ENCODE measurements at regions not wholly inside any gene's neighbourhood (a gene's known extent, or its start where the extent isn't known, plus 50 kb on each side); places are given as distances from the start of the nearest gene placed in this dataset.

DNA sequence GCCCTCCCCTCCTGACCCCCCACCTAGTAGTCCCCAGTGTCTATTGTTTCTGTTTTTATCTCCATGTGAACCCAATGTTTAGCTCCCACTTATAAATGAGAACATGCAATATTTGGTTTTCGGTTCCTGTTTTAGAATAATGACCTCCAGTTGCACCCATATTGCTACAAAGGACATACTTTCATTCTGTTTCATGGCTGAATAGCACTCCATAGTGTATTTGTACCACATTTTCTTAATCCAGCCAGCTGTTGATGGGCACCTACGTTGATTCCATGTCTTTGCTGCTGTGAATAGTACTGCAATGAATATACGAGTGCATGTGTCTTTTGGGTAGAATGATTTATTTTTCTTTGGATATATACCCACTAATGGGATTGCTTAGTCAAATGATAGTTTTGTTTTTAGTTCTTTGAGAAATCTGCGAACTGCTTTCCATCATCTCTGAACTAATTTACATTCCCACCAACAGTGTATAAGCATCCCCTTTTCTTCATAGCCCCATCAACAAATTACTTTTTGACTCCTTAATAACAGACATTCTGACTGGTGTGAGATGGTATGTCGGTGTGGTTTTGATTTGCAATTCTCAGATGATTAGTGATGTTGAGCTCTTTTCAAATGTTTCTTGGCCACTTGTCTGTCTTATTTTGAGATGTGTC is 128.4 kb upstream of the PHYHIPL start (continued):
- peak; percentile 98 to 99 for TF ChIP-seq IKZF2 (IDR thresholded peaks at IDR 0.05)
- TF ChIP-seq MYC (IDR thresholded peaks at IDR 0.05; ENCODE audit: insufficient read depth, insufficient read length, insufficient replicate concordance, low read length, severe bottlenecking), result no peak
- TF ChIP-seq, protein P1, sequence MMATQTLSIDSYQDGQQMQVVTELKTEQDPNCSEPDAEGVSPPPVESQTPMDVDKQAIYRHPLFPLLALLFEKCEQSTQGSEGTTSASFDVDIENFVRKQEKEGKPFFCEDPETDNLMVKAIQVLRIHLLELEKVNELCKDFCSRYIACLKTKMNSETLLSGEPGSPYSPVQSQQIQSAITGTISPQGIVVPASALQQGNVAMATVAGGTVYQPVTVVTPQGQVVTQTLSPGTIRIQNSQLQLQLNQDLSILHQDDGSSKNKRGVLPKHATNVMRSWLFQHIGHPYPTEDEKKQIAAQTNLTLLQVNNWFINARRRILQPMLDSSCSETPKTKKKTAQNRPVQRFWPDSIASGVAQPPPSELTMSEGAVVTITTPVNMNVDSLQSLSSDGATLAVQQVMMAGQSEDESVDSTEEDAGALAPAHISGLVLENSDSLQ (IDR thresholded peaks at IDR 0.05), result peak; percentile 86
- TF ChIP-seq, protein P2, sequence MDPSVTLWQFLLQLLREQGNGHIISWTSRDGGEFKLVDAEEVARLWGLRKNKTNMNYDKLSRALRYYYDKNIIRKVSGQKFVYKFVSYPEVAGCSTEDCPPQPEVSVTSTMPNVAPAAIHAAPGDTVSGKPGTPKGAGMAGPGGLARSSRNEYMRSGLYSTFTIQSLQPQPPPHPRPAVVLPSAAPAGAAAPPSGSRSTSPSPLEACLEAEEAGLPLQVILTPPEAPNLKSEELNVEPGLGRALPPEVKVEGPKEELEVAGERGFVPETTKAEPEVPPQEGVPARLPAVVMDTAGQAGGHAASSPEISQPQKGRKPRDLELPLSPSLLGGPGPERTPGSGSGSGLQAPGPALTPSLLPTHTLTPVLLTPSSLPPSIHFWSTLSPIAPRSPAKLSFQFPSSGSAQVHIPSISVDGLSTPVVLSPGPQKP (IDR thresholded peaks at IDR 0.05; ENCODE audit: low read depth, low read length), result no peak
- peak; percentile 95 for TF ChIP-seq SPI1 (IDR thresholded peaks at IDR 0.05; ENCODE audit: borderline replicate concordance, insufficient read depth, low read depth, low read length)
- peak; percentile 99 for TF ChIP-seq NFIC (IDR thresholded peaks at IDR 0.05; ENCODE audit: low read depth, low read length)
- no peak for TF ChIP-seq KAT2A (conservative IDR thresholded peaks at IDR 0.05; ENCODE audit: control insufficient read depth, low read depth, low read length)
- TF ChIP-seq YY1 (IDR thresholded peaks at IDR 0.05; ENCODE audit: low read depth, low read length), result peak; percentile 66; the same call in 1 of the 2 replicates
- peak; percentile 41; the same call in 1 of the 2 replicates for TF ChIP-seq ASH2L (IDR thresholded peaks at IDR 0.05; ENCODE audit: borderline replicate concordance, low read depth)
- TF ChIP-seq CREM (IDR thresholded peaks at IDR 0.05; ENCODE audit: low read depth), result peak; percentile 77
- TF ChIP-seq CHD2 (IDR thresholded peaks at IDR 0.05; ENCODE audit: borderline replicate concordance, low read depth, low read length), result peak; percentile 52; the same call in 1 of the 2 replicates
- TF ChIP-seq BRCA1 (IDR thresholded peaks at IDR 0.05; ENCODE audit: low read depth, low read length), result no peak
- TF ChIP-seq CREB1 (IDR thresholded peaks at IDR 0.05; ENCODE audit: low read depth), result 0 out of 2 replicates have a peak, but pooled peaks have one; percentile 14
- no peak for TF ChIP-seq EGR1 (IDR thresholded peaks at IDR 0.05; ENCODE audit: borderline replicate concordance in 1 of 2, low read depth in 2 of 2, low read length in 2 of 2)
- TF ChIP-seq, protein P3, sequence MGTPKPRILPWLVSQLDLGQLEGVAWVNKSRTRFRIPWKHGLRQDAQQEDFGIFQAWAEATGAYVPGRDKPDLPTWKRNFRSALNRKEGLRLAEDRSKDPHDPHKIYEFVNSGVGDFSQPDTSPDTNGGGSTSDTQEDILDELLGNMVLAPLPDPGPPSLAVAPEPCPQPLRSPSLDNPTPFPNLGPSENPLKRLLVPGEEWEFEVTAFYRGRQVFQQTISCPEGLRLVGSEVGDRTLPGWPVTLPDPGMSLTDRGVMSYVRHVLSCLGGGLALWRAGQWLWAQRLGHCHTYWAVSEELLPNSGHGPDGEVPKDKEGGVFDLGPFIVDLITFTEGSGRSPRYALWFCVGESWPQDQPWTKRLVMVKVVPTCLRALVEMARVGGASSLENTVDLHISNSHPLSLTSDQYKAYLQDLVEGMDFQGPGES (IDR thresholded peaks at IDR 0.05), result no peak
- no peak for TF ChIP-seq RBBP5 (conservative IDR thresholded peaks at IDR 0.05)
- 0 out of 4 replicates have a peak, but pooled peaks of 1 of the 2 experiments have one; percentile 16 for TF ChIP-seq SRF (IDR thresholded peaks at IDR 0.05; ENCODE audit: low read depth in 2 of 2, low read length in 2 of 2)
- TF ChIP-seq POLR2A (IDR thresholded peaks at IDR 0.05; ENCODE audit: low read depth, low read length), result no peak
- peak; percentile 93 for TF ChIP-seq KLF5 (IDR thresholded peaks at IDR 0.05; ENCODE audit: partially characterized antibody)
- TF ChIP-seq, protein P4, sequence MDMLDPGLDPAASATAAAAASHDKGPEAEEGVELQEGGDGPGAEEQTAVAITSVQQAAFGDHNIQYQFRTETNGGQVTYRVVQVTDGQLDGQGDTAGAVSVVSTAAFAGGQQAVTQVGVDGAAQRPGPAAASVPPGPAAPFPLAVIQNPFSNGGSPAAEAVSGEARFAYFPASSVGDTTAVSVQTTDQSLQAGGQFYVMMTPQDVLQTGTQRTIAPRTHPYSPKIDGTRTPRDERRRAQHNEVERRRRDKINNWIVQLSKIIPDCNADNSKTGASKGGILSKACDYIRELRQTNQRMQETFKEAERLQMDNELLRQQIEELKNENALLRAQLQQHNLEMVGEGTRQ (IDR thresholded peaks at IDR 0.05; ENCODE audit: borderline replicate concordance, low read depth, low read length), result no peak
- TF ChIP-seq NR2F1 (conservative IDR thresholded peaks at IDR 0.05), result peak; percentile 81
- TF ChIP-seq TCF3 (IDR thresholded peaks at IDR 0.05; ENCODE audit: borderline replicate concordance, insufficient read depth, low read depth, low read length), result 0 out of 2 replicates have a peak, but pooled peaks have one; percentile 8
- TF ChIP-seq SMAD5 (IDR thresholded peaks at IDR 0.05; ENCODE audit: low read depth), result no peak
- no peak for TF ChIP-seq EZH2 (IDR thresholded peaks at IDR 0.05; ENCODE audit: borderline replicate concordance, control insufficient read depth, low read depth, low read length)
- peak; percentile 41 for TF ChIP-seq SP1 (IDR thresholded peaks at IDR 0.05; ENCODE audit: low read depth, low read length)
- peak; percentile 80 for TF ChIP-seq CBX5 (IDR thresholded peaks at IDR 0.05; ENCODE audit: low read depth)
- peak; percentile 98 for TF ChIP-seq JUNB (IDR thresholded peaks at IDR 0.05)
- TF ChIP-seq RCOR1 (conservative IDR thresholded peaks at IDR 0.05; ENCODE audit: low read depth, low read length), result no peak
- no peak for TF ChIP-seq CBX3 (IDR thresholded peaks at IDR 0.05; ENCODE audit: borderline replicate concordance, low read depth)

All from GM12878 (cell line).